ENCODE measurements at regions not wholly inside any gene's neighbourhood (a gene's known extent, or its start where the extent isn't known, plus 50 kb on each side); places are given as distances from the start of the nearest gene placed in this dataset.

- no peaks in the 10 kb centered on the region for H3K9me3 ChIP-seq
- no peak overlapping the region for H3K4me3 ChIP-seq
- TF ChIP-seq CTCF (IDR thresholded peaks at IDR 0.05) = no peak
- no peak for DNase-seq
- no peak overlapping the region for H3K9ac ChIP-seq (ENCODE audit: low read depth in 2 of 2, low read length in 2 of 2)
- H3K27ac ChIP-seq = no peak overlapping the region
- intact Hi-C loops (cut with DNase I) = no loop called here
- no peaks in the 10 kb centered on the region for H3K27me3 ChIP-seq
- no peaks in the 10 kb centered on the region for H3K4me1 ChIP-seq
- H3K36me3 ChIP-seq = no peaks in the 10 kb centered on the region
These were observed 90.0 kb upstream of the HMGCLL1 start for GRCh38 chr6:55669028-55669427.

- Histone ChIP-seq H3K9ac (ENCODE audit: low read depth in 2 of 2, low read length in 2 of 2) (no peak overlapping the region), H3K9me3 (no peaks in the 10 kb centered on the region), H3K4me3 (no peak overlapping the region), H3K4me1 (no peaks in the 10 kb centered on the region), H3K27ac (peak overlapping the region; percentile 13), H3K27me3 (no peaks in the 10 kb centered on the region), H3K36me3 (no peaks in the 10 kb centered on the region)
- no peak for DNase-seq
- intact Hi-C loops (cut with DNase I) = no loop called here
- no peak for TF ChIP-seq CTCF (IDR thresholded peaks at IDR 0.05)
These were observed 89.6 kb upstream of the HMGCLL1 start for GRCh38 chr6:55668591-55668990.

GRCh38 chr6:55667341-55667740 lies 88.3 kb upstream of the HMGCLL1 start:
- no peak overlapping the region for H3K27ac ChIP-seq
- intact Hi-C loops (cut with DNase I) = no loop called here
- no peak overlapping the region for H3K4me3 ChIP-seq
- no peak for TF ChIP-seq CTCF (IDR thresholded peaks at IDR 0.05)
- DNase-seq = no peak
- H3K9ac ChIP-seq (ENCODE audit: low read depth in 2 of 2, low read length in 2 of 2) = no peak overlapping the region
- no peaks in the 10 kb centered on the region for H3K36me3 ChIP-seq
- H3K9me3 ChIP-seq = no peaks in the 10 kb centered on the region
- H3K27me3 ChIP-seq = no peaks in the 10 kb centered on the region
- H3K4me1 ChIP-seq = no peaks in the 10 kb centered on the region

- H3K36me3 ChIP-seq = no peaks in the 10 kb centered on the region
- no peak overlapping the region for H3K4me3 ChIP-seq
- no peaks in the 10 kb centered on the region for H3K4me1 ChIP-seq
- H3K27me3 ChIP-seq = no peaks in the 10 kb centered on the region
- intact Hi-C loops (cut with DNase I) = no loop called here
- no peak overlapping the region for H3K27ac ChIP-seq
- no peak for TF ChIP-seq CTCF (IDR thresholded peaks at IDR 0.05)
- no peak for DNase-seq
- H3K9me3 ChIP-seq = no peaks in the 10 kb centered on the region
- no peak overlapping the region for H3K9ac ChIP-seq (ENCODE audit: low read depth in 2 of 2, low read length in 2 of 2)
These were observed 87.7 kb upstream of the HMGCLL1 start for GRCh38 chr6:55666606-55667225.

- no peaks in the 10 kb centered on the region for H3K27me3 ChIP-seq
- H3K4me1 ChIP-seq = no peaks in the 10 kb centered on the region
- H3K27ac ChIP-seq = no peak overlapping the region
- H3K36me3 ChIP-seq = no peaks in the 10 kb centered on the region
- intact Hi-C loops (cut with DNase I) = no loop called here
- no peak for DNase-seq
- no peak overlapping the region for H3K4me3 ChIP-seq
- H3K9ac ChIP-seq (ENCODE audit: low read depth in 2 of 2, low read length in 2 of 2) = no peak overlapping the region
- H3K9me3 ChIP-seq = no peaks in the 10 kb centered on the region
- no peak for TF ChIP-seq CTCF (IDR thresholded peaks at IDR 0.05)
These were observed 87.0 kb upstream of the HMGCLL1 start for GRCh38 chr6:55666037-55666436.

Data from colonic mucosa (tissue), 4 donors.